GM10266 (cell line): ENCODE measurements at regions not wholly inside any gene's neighbourhood (a gene's known extent, or its start where the extent isn't known, plus 50 kb on each side); places are given as distances from the start of the nearest gene placed in this dataset.

Source experiments
- DNase-seq: peaks from one replicate; pipeline ENCODE4 v3.0.0; 2012; ENCODE audit errors: extremely low spot score
- CTCF ChIP-seq: IDR thresholded peaks from 2 replicates; pipeline ENCODE4 v1.5.1; 2012; ENCODE audit warnings: mild to moderate bottlenecking, low read depth; ENCODE audit not compliant: control insufficient read depth, insufficient read depth; ENCODE audit errors: missing control alignments

- DNase-seq, result peak; percentile 32
- TF ChIP-seq CTCF, result no peak
Observed at GRCh38 chr6:98777762-98778161, 56.6 kb upstream of the POU3F2 start.

- no peak for DNase-seq
- no peak for TF ChIP-seq CTCF
Observed at GRCh38 chr6:98779618-98780017, 54.8 kb upstream of the POU3F2 start.

- no peak for DNase-seq
- TF ChIP-seq CTCF, result no peak
Observed at GRCh38 chr6:98782772-98783171, 51.6 kb upstream of the POU3F2 start.

GRCh38 chr6:98783578-98783977 lies 50.8 kb upstream of the POU3F2 start:
- no peak for DNase-seq
- no peak for TF ChIP-seq CTCF
